ENCODE measurements at regions not wholly inside any gene's neighbourhood (a gene's known extent, or its start where the extent isn't known, plus 50 kb on each side); places are given as distances from the start of the nearest gene placed in this dataset.

Small RNA genes in the stretch of these regions (small RNA-seq; reads per million reads assigned to genes)
- gene RF00477 (0 reads per million in 4 donors), gene RNU6-44P (0 to 0.30 (median 0.04) reads per million in 4 donors)
